ENCODE measurements at regions not wholly inside any gene's neighbourhood (a gene's known extent, or its start where the extent isn't known, plus 50 kb on each side); places are given as distances from the start of the nearest gene placed in this dataset.

DNA sequence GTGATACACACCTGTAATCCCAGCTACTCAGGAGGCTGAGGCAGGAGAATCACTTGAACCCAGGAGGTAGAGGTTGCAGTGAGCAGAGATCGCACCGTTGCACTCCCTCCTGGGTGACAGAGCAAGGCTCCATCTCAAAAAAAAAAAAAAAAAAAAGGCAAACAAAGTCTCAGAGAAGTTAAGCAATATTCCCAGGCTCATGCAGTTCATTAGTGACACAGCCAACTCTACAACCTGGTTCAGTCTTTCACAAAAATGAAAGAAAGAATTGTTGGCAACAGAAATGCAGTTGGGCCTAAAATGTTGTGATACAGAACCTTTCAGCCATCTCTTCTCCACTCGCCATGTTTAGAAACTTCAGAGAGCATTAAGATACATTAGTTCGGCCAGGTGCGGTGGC is 242.1 kb downstream of the LTN1 start:
- DNase-seq (ENCODE audit: low spot score): no peak

GRCh38 chr21:28749536-28749935 is 243.1 kb downstream of the LTN1 start:
- DNase-seq (ENCODE audit: low spot score): no peak

GRCh38 chr21:28747464-28747863 is 245.2 kb downstream of the LTN1 start:
- DNase-seq (ENCODE audit: low spot score): no peak

GRCh38 chr21:28746166-28746565 is 246.5 kb downstream of the LTN1 start:
- DNase-seq (ENCODE audit: low spot score): no peak

GRCh38 chr21:28745131-28746016 is 247.3 kb downstream of the LTN1 start:
- peak; percentile 73 for DNase-seq (ENCODE audit: low spot score)

- no peak for DNase-seq (ENCODE audit: low spot score)
Observed at GRCh38 chr21:28743723-28744122, 249.0 kb downstream of the LTN1 start.

DNA sequence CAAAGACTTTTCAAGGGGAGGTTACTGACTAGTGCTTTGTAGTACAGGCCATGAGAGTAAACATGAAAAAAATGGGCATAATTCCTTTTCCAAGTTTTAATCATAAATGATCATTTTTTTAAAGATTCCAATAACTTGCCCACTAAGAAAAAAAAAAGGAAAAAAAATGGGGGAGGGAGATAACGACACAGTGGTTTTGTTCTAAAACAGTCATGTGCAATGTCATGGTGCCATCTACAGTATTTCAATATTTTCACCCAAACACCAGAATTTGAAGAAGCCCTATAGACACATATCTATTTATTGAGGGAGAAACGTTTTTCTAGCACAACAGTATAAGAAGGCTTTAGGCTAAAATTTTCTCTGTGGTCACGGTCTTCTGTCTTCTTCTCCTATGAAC is 250.2 kb downstream of the LTN1 start:
- no peak for DNase-seq (ENCODE audit: low spot score)

GRCh38 chr21:28740125-28740524 is 252.6 kb downstream of the LTN1 start:
- no peak for DNase-seq (ENCODE audit: low spot score)

DNA sequence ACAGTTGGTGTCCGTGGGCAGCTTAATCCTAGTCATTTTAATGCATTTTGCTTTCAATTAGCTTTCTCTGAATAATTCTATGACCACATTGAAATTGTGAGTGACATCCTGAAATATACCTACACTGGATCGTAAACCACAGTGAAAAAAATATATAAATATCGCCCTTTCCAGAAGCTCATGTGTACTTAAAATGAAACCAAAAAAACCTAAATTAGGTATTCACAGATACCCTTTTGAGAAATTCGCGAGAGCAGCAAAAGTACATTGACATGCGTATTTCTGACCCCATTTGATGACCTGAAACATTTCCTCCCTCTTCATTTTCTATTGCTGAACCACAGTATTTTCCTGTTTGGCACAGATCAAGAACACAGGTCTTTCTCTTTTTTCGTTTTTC is 253.8 kb downstream of the LTN1 start:
- no peak for DNase-seq (ENCODE audit: low spot score)

DNA sequence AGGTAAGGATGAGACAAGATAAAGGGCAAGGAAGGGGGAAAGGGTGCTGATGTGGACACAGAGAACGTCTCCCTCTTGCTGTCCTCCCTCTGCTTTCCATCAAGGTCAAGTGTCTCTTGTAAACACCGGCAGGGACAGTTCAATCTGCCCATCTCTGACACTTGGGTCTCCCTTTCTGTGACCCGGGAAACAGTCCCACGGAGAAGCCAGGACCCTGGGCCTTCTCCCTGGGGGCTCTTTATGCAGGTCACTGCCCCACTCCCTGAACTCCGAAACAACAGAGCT is 254.3 kb downstream of the LTN1 start:
- DNase-seq (ENCODE audit: low spot score): no peak

GRCh38 chr21:28737674-28738419 is 254.8 kb downstream of the LTN1 start:
- no peak for DNase-seq (ENCODE audit: low spot score)

DNA sequence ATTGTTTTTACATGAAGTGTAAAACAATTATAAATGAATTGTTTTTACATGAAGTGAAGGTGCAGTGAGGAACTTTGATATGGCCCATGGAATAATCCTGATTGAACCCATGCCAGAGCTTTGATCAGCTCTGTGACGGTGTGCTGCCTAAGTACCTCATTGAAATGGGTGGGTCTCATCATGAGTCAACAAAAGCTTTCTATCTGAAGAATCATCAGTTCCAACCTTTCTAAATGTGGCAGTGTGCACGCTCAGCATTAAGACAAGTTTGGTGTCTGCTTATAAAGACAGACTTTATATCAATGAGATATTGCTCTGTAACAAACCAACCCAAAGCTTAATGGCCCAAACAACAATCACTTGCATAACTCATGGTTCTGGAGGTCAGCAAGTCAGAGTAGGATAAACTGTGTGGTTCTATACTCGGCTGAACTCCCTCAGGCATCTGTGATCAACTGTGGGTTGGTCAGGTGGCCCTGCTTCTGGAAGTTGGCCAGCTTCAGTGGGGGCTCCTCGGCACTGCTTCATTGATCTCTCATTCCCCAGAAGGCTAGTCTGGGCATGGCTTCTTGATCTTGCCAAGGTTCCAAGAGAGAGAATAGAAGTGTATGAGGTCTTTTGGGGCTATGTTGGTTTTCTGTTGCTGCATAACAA is 258.0 kb downstream of the LTN1 start:
- no peak for DNase-seq (ENCODE audit: low spot score)

GRCh38 chr21:28731700-28732321 is 260.9 kb downstream of the LTN1 start:
- no peak for DNase-seq (ENCODE audit: low spot score)

- DNase-seq (ENCODE audit: low spot score): no peak
Observed at GRCh38 chr21:28729887-28730286, 262.8 kb downstream of the LTN1 start.

- DNase-seq (ENCODE audit: low spot score): no peak
Observed at GRCh38 chr21:28727809-28728208, 264.9 kb downstream of the LTN1 start.

- DNase-seq (ENCODE audit: low spot score): no peak
Observed at GRCh38 chr21:28725396-28725795, 267.3 kb downstream of the LTN1 start.

GRCh38 chr21:28723646-28724045 is 269.0 kb downstream of the LTN1 start:
- DNase-seq (ENCODE audit: low spot score): no peak

- DNase-seq (ENCODE audit: low spot score): no peak
Observed at GRCh38 chr21:28719723-28720122, 273.0 kb downstream of the LTN1 start.

GRCh38 chr21:28714777-28715464 is 277.8 kb downstream of the LTN1 start:
- no peak for DNase-seq (ENCODE audit: low spot score)

GRCh38 chr21:28712411-28712810 is 280.3 kb downstream of the LTN1 start:
- no peak for DNase-seq (ENCODE audit: low spot score)

- DNase-seq (ENCODE audit: low spot score): no peak
Observed at GRCh38 chr21:28705616-28706015, 287.1 kb downstream of the LTN1 start.

DNA sequence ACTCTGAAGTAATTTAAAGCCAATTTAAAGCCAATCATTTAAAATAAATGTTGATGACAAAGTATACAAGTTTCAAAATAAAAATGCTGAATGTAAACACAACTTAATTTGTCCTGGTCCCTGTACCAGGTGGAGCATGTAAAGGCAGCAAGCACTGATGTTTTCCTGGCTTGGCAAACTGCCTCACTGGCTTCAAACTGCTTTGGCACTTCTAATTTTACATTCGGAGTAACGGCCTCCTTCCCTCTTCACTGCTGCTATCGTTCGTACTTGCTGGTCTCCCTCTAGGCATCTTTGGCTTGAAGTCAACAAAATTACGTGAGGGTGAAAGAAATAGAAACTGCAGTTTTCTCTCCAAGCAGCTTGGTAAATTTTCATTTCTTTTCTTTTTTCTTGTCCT is 287.9 kb downstream of the LTN1 start:
- DNase-seq (ENCODE audit: low spot score): no peak
